ENCODE measurements at regions not wholly inside any gene's neighbourhood (a gene's known extent, or its start where the extent isn't known, plus 50 kb on each side); places are given as distances from the start of the nearest gene placed in this dataset.

GRCh38 chr2:18186816-18187613, 308.5 kb downstream of the KCNS3 start:
- no peak for TF ChIP-seq CTCF (optimal IDR thresholded peaks at IDR 0.05 in 1 of 3, IDR thresholded peaks at IDR 0.05 in 1 of 3, conservative IDR thresholded peaks at IDR 0.05 in 1 of 3; ENCODE audit: extremely low read depth in 1 of 3, insufficient read depth in 2 of 3, low read length in 3 of 3)
- TF ChIP-seq EZH2 (IDR thresholded peaks at IDR 0.05; ENCODE audit: low read length) = no peak

Measured in keratinocyte (primary cell).